ENCODE measurements at regions not wholly inside any gene's neighbourhood (a gene's known extent, or its start where the extent isn't known, plus 50 kb on each side); places are given as distances from the start of the nearest gene placed in this dataset.

DNA sequence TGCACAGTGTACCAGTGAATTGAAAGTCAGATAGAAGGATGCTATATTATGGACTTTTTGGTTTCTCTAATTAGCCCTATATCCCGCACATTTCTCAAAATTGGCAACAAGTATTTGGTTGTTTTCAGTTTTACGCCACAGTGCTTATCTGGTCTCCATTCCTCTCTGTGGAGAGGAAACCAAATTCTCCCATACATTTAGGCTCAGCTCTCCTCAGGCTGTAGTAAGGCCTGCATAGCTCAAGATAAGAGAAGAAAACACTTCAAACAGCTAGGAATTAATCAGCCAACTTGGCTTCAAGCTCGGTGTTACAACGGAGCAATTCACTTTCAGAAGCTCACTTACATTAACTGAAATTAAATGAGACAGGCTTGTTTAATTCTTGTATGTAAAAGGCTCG is 263.2 kb downstream of the PDHA2 start (continued):
- TF ChIP-seq, protein P1, sequence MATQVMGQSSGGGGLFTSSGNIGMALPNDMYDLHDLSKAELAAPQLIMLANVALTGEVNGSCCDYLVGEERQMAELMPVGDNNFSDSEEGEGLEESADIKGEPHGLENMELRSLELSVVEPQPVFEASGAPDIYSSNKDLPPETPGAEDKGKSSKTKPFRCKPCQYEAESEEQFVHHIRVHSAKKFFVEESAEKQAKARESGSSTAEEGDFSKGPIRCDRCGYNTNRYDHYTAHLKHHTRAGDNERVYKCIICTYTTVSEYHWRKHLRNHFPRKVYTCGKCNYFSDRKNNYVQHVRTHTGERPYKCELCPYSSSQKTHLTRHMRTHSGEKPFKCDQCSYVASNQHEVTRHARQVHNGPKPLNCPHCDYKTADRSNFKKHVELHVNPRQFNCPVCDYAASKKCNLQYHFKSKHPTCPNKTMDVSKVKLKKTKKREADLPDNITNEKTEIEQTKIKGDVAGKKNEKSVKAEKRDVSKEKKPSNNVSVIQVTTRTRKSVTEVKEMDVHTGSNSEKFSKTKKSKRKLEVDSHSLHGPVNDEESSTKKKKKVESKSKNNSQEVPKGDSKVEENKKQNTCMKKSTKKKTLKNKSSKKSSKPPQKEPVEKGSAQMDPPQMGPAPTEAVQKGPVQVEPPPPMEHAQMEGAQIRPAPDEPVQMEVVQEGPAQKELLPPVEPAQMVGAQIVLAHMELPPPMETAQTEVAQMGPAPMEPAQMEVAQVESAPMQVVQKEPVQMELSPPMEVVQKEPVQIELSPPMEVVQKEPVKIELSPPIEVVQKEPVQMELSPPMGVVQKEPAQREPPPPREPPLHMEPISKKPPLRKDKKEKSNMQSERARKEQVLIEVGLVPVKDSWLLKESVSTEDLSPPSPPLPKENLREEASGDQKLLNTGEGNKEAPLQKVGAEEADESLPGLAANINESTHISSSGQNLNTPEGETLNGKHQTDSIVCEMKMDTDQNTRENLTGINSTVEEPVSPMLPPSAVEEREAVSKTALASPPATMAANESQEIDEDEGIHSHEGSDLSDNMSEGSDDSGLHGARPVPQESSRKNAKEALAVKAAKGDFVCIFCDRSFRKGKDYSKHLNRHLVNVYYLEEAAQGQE (IDR thresholded peaks at IDR 0.05; ENCODE audit: unreplicated experiment), result no peak
- TF ChIP-seq, protein P2, sequence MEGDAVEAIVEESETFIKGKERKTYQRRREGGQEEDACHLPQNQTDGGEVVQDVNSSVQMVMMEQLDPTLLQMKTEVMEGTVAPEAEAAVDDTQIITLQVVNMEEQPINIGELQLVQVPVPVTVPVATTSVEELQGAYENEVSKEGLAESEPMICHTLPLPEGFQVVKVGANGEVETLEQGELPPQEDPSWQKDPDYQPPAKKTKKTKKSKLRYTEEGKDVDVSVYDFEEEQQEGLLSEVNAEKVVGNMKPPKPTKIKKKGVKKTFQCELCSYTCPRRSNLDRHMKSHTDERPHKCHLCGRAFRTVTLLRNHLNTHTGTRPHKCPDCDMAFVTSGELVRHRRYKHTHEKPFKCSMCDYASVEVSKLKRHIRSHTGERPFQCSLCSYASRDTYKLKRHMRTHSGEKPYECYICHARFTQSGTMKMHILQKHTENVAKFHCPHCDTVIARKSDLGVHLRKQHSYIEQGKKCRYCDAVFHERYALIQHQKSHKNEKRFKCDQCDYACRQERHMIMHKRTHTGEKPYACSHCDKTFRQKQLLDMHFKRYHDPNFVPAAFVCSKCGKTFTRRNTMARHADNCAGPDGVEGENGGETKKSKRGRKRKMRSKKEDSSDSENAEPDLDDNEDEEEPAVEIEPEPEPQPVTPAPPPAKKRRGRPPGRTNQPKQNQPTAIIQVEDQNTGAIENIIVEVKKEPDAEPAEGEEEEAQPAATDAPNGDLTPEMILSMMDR (conservative IDR thresholded peaks at IDR 0.05; ENCODE audit: low read depth in 2 of 2), result no peak
- no peak for TF ChIP-seq EZH2 (IDR thresholded peaks at IDR 0.05; ENCODE audit: low read depth, unreplicated experiment)
- TF ChIP-seq ZNF114 (CRISPR knock-in tag; IDR thresholded peaks at IDR 0.05), result no peak

DNA sequence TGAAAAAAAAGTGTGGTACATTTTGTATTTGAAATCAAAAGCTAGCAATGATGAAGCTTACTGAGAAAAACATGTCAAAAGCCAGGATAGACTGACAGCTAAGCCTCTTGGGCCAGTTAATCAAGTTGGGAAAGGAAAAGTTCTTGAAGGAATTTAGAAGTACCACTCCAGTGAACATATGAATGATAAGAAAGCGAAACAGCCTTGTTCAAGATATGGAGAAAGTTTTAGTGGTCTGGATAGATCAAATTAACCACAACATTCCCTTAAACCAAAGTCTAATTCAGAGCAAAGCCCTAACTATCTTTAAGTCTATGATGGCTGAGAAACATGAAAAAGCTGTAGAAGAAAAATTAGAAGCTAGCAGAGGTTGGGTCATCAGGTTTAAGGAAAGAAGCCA is 268.3 kb downstream of the PDHA2 start:
- no peaks in the 10 kb centered on the region for H4K20me1 ChIP-seq (replicated peaks; ENCODE audit: insufficient read depth)
- H3K36me3 Mint-ChIP-seq (ENCODE audit: low read depth), result peaks cover 7% of the 10 kb centered on the region; the same call in 2 of the 3 replicates
- H2AFZ ChIP-seq, result no peak overlapping the region
- DNase-seq (ENCODE audit: low spot score), result no peak
- no peaks in the 10 kb centered on the region for H3K36me3 ChIP-seq (ENCODE audit: insufficient read depth)
- peaks cover 2% of the 10 kb centered on the region for H3K27me3 Mint-ChIP-seq (ENCODE audit: insufficient read depth, low read depth, poor library complexity)
- H3F3A ChIP-seq (replicated peaks; ENCODE audit: low read depth), result no peaks in the 10 kb centered on the region
- no peak overlapping the region for H3K4me3 ChIP-seq
- no peaks in the 10 kb centered on the region for H3K27me3 ChIP-seq (ENCODE audit: insufficient read depth)
- H3K9me3 Mint-ChIP-seq, result peaks cover 4% of the 10 kb centered on the region; the same call in 1 of the 3 replicates
- no peak overlapping the region for H3K4me3 Mint-ChIP-seq
- H3K4me1 Mint-ChIP-seq, result no peaks in the 10 kb centered on the region
- H3K27ac ChIP-seq (ENCODE audit: low read depth), result no peak overlapping the region
- no peak overlapping the region for H3K4me2 ChIP-seq
- 0 out of 2 replicates have a peak, but pooled peaks cover 3% of the 10 kb centered on the region for H3K9me2 ChIP-seq (ENCODE audit: insufficient read depth)
- no peaks in the 10 kb centered on the region for H3K4me1 ChIP-seq (ENCODE audit: insufficient read depth)
- ATAC-seq, result no peak
- H3K79me2 ChIP-seq (replicated peaks; ENCODE audit: insufficient read depth), result no peaks in the 10 kb centered on the region
- no peak overlapping the region for H3K27ac Mint-ChIP-seq
- no peak for TF ChIP-seq JUNB (IDR thresholded peaks at IDR 0.05; ENCODE audit: unreplicated experiment)
- TF ChIP-seq POLR2AphosphoS5 (IDR thresholded peaks at IDR 0.05; ENCODE audit: low read depth), result no peak
- TF ChIP-seq ZNF331 (CRISPR knock-in tag; IDR thresholded peaks at IDR 0.05; ENCODE audit: low read depth), result no peak
- TF ChIP-seq, protein P3, sequence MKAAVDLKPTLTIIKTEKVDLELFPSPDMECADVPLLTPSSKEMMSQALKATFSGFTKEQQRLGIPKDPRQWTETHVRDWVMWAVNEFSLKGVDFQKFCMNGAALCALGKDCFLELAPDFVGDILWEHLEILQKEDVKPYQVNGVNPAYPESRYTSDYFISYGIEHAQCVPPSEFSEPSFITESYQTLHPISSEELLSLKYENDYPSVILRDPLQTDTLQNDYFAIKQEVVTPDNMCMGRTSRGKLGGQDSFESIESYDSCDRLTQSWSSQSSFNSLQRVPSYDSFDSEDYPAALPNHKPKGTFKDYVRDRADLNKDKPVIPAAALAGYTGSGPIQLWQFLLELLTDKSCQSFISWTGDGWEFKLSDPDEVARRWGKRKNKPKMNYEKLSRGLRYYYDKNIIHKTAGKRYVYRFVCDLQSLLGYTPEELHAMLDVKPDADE (IDR thresholded peaks at IDR 0.05), result no peak
- TF ChIP-seq CREB1 (CRISPR knock-in tag; IDR thresholded peaks at IDR 0.05; ENCODE audit: low read depth), result no peak
- TF ChIP-seq, protein P2 (conservative IDR thresholded peaks at IDR 0.05; ENCODE audit: low read depth in 2 of 2), result no peak
- TF ChIP-seq EZH2 (IDR thresholded peaks at IDR 0.05; ENCODE audit: low read depth, unreplicated experiment), result no peak
- TF ChIP-seq STAT1 (IDR thresholded peaks at IDR 0.05; ENCODE audit: unreplicated experiment), result no peak
- TF ChIP-seq, protein P1 (IDR thresholded peaks at IDR 0.05; ENCODE audit: unreplicated experiment), result no peak

All from GM23338 (cell line).